NCI-H524 treated with DMSO at 0.1 percent for 48 hours (cell line): ENCODE measurements at regions not wholly inside any gene's neighbourhood (a gene's known extent, or its start where the extent isn't known, plus 50 kb on each side); places are given as distances from the start of the nearest gene placed in this dataset.

Experiments
- DNase-seq: peaks from one replicate; lab custom pipeline; 2025; lab: John Stamatoyannopoulos, UW

DNA sequence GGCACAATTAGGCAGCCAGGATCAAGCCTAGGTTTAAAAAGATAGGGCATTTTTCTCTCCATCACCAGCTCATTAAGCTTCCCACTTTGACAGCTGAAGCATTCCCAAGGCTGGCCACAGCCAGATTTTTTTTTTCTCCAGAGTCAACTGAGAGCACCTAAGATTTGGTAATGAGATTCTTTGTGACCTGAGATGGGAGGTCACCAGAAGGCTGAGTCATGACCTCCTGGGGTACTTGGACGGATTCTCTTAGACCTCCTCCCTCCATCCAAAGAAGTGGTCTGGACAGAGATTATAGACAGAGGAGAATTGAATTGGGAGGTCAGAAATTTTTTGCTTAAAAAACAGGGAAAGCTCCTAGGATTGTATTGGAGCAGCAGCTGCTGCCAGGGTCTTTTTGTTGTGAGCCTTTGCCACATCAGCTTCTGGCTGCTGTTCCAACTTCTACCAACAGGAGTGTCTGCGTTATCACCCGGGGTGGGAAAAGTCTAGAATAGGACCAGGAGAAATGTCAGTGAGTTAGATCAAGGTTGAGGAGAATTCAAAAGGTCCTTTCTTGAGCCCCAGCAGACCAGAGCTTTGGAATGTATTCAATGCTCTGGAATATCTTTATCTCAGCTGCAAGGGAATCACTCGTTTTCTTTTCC is 221.2 kb upstream of the N4BP1 start:
- DNase-seq = no peak

GRCh38 chr16:48829336-48830310 is 219.6 kb upstream of the N4BP1 start:
- DNase-seq = no peak

DNA sequence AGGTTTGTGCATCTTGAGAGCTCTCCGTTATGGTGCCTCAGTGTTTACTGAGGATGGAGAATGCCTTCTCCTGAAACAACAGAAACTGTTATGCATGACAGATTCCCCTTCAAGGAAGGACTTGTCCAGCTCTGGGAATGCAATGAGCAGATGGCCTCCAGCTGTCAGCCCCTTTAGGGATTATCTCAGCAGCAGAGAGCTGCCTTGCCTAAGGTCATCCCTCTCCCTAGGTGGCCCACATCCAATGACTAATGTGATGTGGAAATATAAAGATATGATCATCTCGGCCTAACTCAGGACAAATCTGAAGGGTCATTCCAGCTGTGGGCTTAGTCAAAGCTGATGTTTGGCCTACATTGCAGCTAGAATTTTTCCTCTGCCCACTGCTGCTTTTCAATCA is 214.3 kb upstream of the N4BP1 start:
- DNase-seq = peak; percentile 39

DNA sequence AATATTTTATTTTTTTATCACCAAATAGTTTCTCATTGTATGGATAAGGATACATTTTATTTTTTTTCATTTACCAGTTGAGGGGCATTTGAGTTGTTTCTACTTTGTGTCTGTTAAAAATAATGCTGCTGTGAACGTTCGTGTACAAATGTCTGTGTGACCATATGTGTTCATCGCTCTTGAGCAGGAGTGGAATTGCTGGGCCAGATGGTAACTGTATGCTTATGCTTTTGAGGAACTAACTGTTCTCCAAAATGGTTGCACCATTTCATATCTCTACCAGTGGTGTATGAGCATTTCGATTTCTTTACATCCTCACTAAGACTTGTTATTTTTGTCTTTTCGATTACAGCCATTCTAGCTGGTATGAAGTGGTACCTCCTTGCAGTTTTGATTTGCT is 212.5 kb upstream of the N4BP1 start:
- DNase-seq = peak; percentile 32

DNA sequence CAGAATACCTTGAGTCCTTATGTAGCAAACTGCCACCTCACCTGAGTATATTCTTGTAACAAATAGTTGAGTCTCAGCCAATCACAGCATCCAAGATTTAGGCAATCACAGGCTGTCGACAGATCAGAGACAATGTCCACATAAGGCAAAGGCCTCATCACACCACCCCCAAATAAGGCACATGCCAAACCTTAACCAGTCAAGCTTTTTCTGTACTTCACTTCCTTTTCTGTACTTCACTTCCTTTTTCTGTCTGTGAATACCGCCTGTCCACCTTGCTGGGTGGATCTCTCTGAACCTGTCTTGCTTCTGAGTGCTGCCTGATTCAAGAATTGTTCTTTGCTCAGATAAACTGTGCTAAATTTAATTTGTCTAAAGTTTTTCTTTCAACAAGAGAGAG is 210.4 kb upstream of the N4BP1 start:
- DNase-seq = no peak

DNA sequence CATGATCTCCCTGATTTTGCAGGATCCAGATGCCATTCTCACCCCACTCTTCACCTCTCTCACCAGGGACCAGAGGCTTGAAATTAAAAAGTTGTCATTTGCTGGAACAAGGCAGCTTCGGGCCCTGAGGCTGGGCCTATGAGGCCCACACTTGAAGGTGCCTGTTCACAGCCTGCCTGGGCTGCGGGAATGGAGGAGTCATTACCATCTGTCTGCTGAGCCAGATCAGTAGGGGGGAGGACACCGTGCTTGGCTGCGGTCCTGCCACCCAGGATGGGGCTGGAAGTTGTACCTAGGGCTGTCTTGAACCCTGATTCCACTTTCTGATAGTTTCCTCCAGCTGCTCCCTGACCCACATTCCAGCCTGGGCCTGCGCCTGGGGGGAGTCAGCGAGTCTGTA is 208.3 kb upstream of the N4BP1 start:
- DNase-seq = no peak

GRCh38 chr16:48817032-48817431 is 207.1 kb upstream of the N4BP1 start:
- no peak for DNase-seq

DNA sequence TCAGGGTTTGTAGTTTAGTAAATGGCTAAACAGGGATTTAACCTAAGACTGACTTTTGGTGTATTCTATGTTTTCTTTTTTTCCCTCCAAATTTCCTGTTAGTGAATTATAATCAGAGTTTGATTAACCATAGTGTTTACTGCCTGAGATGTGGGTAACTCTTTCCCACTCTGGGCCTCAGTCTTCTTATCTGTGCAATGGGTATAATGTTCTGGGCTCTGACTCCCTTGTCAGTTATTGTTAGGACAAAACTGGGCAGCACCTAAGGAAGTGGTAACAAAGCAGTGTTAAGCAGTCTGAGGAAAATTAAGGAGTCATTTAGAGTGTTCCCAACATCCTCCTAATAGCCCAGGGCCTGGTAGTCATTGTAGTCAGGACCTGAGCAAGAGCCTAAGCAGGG is 206.4 kb upstream of the N4BP1 start:
- DNase-seq = no peak

DNA sequence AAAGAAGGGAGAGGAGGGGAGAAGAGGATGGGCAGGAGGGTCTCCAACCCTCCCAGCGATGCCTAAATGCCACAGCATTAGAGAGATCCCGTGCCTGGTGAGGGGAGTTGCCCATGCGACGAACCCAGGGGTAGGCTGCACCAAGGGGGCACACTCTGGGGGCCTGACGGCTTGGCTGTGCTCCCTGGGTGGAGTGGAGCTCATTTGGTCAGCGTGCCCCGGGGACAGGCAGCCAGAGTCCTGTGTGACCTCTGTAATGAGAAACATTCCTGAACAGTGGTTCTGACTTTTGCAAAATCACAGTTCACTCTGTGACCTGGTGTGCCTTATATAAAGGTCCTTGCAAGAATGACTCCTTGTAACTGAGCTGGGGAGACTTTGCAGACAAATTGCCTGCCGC is 205.0 kb upstream of the N4BP1 start:
- no peak for DNase-seq

GRCh38 chr16:48813485-48813884 is 203.5 kb upstream of the N4BP1 start:
- no peak for DNase-seq

DNA sequence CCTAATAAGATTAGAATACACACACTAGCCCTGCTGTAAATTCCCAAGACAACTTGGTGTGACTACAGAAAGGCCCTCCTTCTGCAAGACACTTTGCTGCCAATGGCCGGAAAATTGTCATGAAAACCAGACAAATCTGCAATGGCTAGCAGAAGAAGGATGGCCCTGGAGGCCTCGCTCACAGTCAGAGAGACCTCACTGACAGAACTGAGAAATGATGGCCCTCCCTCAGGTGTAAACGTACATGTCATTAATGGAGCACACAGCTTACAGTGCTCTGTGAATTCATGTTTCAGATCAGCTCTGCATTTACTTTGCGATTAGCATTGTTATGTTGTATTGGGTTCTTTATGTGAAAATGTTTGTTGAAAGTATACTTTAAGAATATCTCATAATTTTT is 202.9 kb upstream of the N4BP1 start:
- DNase-seq = no peak

- DNase-seq = no peak
Observed at GRCh38 chr16:48811478-48811877, 201.5 kb upstream of the N4BP1 start.

GRCh38 chr16:48810803-48811453 is 200.9 kb upstream of the N4BP1 start:
- no peak for DNase-seq

GRCh38 chr16:48810436-48810802 is 200.4 kb upstream of the N4BP1 start:
- DNase-seq = no peak

DNA sequence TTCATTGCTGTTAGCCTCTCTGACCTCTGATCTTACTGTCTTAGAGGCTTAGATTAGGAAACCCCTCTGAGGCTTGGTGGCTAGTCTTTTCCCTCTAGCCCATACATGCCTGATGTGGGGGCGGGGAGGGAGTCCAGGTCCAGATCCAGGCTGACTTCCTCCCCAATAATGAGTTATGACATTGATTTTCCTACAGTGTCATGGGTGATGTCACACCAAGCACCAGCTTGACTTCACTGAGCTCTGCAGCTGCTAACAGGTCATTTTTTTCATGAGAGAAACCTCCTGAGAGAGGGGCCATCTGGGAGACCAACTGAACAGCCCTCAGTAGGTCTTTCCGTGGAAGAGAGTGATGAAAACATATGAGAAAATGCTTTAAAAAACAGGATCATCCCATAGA is 180.2 kb upstream of the N4BP1 start:
- no peak for DNase-seq

DNA sequence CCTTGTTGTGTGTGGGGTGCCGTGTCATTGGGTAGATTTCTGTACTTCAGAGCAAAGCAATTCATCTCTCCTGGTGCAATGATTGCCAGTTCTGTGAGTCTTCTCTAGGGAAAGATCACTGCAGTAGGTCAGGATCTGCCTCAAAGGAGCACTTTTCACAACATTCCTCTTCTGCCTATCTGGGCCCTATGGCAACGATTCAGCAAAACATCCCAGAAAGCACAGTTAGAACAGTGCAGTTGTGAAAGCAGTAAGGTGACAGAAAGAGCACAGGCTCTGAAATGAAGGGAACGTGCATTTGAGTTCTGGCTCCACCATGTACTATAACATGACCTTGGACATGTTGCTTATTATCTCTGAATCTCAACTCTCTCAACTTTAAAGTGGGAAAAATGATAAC is 178.5 kb upstream of the N4BP1 start:
- DNase-seq = no peak

GRCh38 chr16:48745541-48745940 is 135.6 kb upstream of the N4BP1 start:
- no peak for DNase-seq

DNA sequence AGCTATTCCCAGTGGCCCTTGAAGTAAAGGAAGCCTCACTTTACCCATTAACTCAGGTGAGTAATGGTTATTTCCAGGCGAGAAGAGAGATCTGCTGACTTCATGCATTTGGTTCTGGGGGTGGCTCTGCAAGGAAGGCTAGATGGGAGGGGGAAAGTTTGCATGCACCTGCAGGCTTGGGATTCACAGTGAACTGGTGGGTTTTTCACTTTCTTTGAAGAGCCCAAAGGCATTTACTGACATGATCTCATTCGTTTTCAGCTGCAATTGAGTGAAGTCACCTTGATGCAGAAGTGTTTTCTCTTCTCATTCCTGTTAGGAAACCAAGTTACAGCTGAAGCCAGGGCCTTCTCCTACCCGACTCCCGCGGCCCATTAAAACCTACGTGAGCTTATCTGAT is 131.0 kb upstream of the N4BP1 start:
- DNase-seq = no peak

DNA sequence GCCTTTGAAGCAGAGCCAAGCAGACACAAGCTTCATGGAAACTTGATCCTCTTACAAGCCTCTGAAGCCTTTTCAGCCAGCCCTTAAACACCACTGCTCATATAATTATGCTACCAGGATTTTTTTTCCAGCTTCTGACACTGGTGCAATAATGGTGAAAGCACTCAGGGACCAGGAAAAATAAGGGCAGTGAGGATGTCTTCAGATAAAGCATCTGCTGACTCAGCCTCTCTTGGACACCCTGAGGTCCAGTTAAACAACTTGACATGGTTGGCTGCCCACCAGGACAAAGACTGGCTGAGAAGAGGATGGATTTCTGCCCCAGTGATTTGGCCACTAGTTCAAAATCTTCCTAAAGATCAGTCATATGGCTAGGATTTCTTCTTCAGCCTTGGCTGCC is 124.2 kb upstream of the N4BP1 start:
- DNase-seq = no peak

DNA sequence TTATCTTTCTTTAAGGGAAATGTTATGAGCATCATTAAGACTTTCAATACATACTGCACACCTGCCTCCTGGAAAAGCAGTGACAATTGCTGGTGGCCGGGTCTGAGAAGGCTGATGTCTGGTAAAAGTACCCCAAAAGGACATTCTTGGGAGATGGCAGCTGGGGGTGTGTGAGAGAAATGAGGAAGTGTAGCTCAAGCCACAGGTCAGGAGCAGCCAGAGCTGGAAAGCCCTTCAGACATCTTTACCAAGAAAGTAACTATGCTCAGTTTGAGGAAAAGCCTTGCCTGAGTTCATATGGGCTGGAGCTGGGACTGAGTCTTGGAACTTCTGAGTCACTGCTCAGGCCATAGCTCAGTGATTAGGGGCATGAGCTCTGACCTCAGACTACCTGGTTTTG is 94.7 kb upstream of the N4BP1 start:
- no peak for DNase-seq

DNA sequence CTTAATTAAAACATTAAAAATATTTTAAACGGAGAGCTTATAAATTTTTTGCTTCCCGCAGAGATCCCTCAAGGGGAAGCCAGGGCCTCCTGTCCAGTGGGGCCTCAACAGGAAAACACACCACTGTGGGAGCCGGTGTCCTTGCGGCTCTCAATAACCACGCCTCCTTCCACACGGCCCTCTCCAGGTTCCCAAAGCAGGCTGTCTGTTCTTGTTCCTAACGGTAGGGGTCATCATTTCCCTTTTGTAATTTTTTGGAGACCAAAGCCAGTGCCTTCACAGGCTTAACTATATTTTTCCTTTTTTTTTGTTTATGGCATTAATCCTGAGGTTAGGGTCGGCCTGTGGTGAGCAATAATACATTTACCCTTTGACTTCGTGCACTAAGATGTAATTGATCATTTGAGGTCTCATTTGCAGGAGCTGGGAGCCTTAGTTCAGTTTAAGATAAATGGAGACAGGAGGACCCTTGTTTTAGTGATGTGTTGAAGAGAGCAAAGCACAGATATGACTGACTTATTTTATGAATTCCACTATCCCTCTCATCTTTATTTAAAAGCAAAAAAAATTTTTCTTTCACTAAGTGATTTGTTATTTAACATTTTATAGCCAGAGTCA is 77.5 kb upstream of the N4BP1 start:
- no peak for DNase-seq

DNA sequence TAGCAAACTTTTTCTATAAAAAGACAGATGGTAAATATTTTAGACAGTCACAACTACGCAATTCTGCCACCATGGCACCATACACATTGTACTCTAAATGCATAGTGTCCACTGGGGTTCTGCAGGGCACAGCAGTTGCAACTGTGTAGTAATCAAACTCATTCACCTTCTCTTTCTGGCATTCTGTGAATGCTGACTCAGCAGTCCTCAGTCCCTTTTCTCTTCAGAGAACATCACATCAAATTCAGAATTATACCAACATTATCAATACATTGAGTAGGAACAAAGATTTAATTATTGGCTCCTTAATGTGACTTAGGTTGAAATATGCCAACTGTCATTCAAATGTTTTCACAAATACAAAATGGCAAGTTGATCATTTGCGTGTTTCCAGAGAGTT is 74.2 kb upstream of the N4BP1 start:
- no peak for DNase-seq

GRCh38 chr16:48682971-48683370 is 73.0 kb upstream of the N4BP1 start:
- no peak for DNase-seq
